ENCODE measurements at regions not wholly inside any gene's neighbourhood (a gene's known extent, or its start where the extent isn't known, plus 50 kb on each side); places are given as distances from the start of the nearest gene placed in this dataset.

GRCh38 chr20:58112017-58112781 is 116.3 kb downstream of the ANKRD60 start:
- TF ChIP-seq CTCF (conservative IDR thresholded peaks at IDR 0.05; ENCODE audit: low read length): no peak
- no peak for TF ChIP-seq EZH2phosphoT487 (IDR thresholded peaks at IDR 0.05; ENCODE audit: borderline replicate concordance, low read depth, low read length)

Data from OCI-LY7 (cell line).